ENCODE measurements at regions not wholly inside any gene's neighbourhood (a gene's known extent, or its start where the extent isn't known, plus 50 kb on each side); places are given as distances from the start of the nearest gene placed in this dataset.
"Not testable (repeated sequence)": the region's sequence is repeated elsewhere in the genome, so short reads cannot be mapped to it uniquely, and the experiment has no call there.

DNA sequence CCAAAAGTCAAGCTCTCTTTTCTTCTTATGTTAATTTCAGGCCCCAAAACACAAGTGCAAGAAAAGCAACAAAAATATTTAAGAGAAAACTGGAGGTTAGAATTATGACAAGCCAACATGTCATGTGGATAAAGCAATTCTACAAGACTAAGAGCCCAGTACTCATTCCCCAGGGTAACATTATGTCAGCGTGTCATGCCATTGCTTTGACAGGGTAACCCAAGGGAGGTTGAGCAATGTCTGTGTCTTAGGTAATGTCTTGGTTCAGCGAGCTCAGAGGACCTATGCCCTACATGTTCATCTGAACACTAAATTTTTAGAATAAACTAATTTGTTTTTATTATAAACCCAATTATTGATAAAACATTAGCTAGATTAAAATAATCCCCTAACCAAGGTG lies 173.2 kb upstream of the ZNF804A start:
- no peak for DNase-seq (ENCODE audit: low read depth)

DNA sequence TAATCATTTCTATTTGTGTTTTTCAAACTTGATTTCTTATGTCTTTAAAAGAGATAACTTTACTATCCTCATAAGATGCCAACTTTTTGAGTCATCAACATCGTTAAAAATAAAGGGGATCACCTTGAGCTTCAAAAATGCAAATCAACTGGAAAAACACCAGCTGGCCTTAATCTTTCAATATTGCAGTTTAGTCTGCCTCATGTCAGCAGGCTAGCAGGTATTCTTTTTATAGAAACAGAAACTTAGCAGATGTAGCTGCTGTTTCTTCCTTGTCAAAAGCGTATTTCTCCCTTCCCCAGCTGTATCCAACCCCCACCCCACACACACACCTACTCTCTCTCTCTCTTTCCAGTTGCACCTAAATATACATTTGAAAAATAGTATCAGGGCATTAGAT lies 154.1 kb upstream of the ZNF804A start:
- DNase-seq (ENCODE audit: low read depth), result no peak

DNA sequence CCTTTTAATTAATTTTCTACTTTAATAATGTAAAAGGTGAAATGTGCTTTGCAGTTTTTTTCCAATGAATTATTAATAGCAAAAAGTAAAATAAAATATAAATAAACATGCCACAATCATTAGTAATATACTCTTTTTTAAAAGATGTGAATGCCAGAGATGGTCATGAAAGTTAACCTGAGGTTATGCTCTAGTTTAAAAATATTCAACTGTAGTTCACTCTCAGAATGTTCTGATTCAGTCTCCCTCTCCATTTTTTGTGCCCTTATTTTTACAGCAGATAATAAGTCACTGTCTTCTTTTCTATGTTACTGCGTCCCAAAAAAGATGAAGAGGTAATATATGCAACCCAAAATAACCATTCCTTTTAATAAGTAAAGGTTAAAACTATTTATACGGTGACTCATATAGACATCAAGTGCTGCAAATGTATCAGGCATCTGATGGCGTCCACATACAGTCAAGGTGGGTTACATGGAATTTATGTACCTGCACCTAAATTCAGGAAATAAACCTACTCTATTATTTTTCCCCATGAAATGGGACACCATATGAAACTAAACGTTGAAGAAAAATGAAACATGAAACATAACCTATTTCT lies 153.6 kb upstream of the ZNF804A start:
- no peak for DNase-seq (ENCODE audit: low read depth)

DNA sequence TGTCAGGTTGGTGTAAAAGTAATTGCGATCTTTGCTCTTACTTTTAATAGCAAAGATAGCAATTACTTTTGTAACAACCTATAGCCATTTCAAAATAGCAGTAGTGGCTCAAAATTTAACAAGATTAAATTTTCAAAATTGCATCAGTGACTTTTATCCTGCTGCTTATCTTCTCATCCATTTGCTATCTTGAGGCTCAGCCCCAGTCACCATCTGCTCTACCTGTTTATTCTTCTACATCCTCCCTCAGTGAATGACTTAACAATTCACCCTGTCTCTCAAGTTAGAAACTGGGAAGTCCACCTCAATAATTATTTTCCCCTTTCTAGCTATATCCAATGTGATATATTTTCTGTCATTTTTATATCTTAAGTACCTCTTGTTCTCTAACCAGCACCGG lies 148.6 kb upstream of the ZNF804A start:
- DNase-seq (ENCODE audit: low read depth), result no peak

DNA sequence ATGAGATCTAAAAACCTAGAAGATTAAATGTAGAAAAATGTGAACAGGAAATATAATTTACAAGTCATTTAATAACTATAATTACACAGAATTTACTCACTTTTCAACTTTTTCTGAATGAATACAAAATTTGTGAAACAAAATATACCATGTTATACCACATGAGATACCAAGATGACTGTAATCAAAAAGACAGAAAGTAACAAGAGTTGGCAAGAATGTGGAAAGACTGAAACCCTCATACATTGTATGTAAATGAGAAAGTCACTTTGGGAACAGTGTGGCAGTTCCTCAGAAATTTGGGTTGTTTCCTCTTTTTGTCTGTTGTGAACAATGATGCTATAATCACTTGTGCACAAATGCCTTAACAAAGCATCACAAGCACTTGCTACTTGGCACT lies 145.4 kb upstream of the ZNF804A start:
- DNase-seq (ENCODE audit: low read depth), result no peak

DNA sequence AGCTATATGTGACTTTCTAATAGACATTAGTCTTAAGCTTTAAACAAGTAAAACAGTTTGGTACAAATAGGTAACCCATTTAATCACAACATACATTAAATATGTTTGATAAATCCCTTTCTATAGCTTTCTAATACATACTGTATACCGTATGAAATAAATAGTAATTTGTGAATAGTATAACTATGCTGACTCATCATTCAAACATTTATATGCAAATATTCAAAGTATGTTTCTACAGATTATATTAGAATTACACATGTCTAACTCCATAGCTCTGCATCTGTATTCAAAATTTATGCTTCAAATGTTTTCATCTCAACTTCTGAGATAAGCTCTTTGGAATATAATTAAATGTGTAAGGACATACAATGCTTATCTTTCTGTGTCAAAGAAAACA lies 142.7 kb upstream of the ZNF804A start:
- DNase-seq (ENCODE audit: low read depth), result no peak

DNA sequence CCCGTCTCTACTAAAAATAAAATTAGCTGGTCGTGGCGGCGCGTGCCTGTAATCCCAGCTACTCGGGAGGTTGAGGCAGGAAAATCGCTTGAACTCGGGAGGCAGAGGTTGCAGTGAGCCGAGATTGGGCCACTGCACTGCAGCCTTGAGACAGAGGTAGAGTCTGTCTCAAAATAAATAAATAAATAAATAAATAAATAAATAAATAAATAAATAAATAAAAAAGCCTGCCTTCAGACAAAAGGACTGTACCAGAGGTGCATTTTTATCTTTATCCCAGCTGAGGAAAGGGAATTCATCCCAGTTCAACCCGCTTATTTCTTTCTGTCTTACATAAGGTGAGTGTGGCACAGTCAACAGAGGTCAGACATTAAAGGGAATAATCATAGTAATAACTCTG lies 141.6 kb upstream of the ZNF804A start:
- not testable (repeated sequence) for DNase-seq (ENCODE audit: low read depth)

DNA sequence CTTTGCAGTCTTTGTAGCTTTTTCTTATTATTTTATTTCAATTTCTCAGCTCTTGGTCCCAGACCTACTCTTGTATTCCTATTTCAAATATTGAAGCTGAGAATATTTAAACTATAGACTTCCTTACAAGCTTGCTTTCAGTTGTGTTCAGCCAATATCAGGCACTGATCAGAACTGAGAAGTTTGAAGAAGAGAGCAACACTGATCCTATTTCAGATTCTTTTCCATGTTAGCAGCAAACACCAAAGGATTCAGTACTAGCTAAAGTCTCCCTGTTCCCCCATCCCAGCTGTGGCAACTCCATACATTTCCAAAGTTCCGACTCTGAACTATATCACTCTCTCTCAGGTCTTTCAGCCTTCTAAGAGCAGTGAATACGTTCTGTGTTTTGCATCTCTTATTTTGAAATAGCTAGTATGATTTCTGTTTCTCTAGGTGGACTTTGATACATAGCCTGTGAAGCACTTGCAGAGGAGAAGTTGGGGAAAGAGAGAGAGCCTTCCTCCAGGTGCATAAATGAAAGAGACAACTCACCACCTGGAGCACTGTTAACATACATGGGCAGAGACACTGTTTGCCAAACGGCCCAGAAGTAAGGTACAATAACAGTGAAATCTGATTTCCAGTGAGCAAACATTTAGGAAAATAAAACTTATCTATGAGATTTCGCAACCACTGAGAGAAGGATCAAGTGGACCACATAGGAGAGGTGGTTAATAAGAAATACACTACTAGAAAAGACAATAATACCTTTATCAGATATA lies 135.0 kb upstream of the ZNF804A start:
- DNase-seq (ENCODE audit: low read depth), result no peak

DNA sequence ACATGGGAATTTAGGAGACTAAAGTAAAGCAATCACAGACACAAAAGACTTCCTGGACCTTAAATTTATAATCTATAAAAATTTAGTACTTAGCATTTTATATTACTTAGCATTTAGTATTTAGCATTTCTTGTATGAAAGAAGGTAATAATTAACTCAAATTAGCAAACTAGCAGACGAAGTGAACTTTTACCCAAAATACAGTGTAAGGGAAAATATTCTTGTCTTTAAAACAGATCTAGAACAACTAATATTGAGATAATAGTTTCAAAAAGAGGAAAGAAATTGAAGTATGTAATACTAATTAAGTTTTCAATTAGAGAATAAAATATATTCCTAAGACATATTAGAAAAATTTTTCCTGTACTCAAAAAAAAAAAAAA lies 134.5 kb upstream of the ZNF804A start:
- DNase-seq (ENCODE audit: low read depth), result no peak

DNA sequence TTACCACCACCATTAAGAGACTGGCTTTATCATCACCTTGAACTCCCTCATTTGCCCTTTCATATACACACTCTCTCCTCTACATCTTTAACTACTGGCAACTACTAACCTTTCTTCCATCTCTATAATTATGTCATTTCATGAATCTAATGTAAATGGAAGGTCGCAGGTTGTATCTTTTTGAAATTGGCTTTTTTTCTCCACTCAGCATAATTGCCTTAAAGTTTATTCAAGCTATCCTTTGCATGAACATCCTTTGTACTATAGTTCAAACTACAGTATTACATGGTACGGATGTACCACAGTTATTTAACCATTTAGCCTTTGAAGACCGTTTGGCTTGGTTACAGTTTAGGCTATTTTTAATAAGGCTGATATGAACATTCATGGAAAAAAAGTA lies 129.5 kb upstream of the ZNF804A start:
- DNase-seq (ENCODE audit: low read depth), result no peak

DNA sequence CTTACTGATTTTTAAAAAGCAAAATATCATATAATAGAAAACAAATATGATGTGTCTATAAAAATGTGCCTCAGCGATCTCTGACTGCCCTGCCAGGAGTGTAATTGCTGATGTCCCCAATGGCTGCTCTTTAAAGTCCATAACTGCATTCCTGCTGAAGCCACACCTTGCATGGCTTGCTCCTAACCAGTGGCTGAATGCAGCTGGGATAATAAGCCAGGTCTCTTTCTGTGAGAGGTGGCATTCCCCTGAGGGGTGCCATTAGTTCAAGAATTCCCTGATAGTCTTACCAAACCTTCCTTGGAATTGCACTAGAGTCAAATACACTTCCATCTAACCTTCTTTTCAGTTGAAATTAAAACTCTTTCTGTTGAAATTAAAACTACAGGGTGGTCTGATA lies 125.8 kb upstream of the ZNF804A start:
- DNase-seq (ENCODE audit: low read depth), result no peak

DNA sequence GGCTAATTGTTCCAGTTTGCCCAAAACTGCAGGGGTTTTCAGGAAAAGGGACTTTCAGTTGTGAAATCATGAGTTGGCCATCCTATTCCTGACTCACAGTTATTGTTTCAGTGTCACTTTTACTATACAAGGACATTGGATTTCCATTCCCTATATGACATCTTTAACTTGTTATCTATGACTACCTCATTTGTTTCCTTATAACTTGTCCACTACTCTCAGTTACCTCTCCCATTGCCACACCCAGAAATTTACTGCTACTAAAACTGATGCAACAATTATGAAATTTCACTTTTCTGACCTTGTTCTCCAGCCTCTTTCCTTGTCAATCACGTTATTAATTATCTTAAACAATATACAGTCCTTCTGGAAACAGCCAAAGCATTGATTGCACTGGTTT lies 116.5 kb upstream of the ZNF804A start:
- no peak for DNase-seq (ENCODE audit: low read depth)

DNA sequence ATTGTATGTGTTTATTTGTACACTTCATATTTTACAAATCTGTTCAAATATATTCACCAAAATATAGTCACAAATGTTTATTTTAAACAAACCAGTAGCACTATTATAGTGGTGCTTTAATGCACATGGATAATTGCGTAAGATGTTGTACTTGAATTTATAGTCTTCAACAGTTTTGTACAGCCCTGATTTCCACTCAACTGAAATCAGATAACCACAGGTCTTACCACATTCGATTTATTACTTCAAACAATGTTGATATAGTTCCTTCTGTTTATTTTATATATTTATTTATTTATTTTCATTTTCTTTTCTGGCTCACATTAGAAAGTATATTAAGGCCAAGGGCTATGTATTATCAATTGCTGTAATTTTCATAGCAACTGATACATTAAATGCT lies 99.4 kb upstream of the ZNF804A start:
- DNase-seq (ENCODE audit: low read depth), result no peak

DNA sequence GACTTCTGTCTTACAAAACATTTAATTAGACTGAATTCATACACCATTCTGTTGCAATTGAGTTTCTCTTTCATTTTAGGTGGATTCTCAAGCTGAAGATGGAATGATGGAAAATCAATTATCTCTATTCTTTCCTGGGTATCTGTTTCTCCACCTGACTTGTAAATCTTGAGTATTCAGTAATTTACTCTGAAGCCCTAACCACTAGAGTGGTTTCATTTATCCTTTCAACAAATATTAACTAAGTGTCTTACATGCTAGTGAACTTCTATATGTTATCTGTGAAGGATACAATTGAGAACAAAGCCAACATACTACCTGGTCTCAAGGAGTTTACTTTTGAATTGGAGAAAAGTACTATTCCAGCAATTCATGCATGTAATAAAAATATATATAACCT lies 94.1 kb upstream of the ZNF804A start:
- DNase-seq (ENCODE audit: low read depth), result no peak

DNA sequence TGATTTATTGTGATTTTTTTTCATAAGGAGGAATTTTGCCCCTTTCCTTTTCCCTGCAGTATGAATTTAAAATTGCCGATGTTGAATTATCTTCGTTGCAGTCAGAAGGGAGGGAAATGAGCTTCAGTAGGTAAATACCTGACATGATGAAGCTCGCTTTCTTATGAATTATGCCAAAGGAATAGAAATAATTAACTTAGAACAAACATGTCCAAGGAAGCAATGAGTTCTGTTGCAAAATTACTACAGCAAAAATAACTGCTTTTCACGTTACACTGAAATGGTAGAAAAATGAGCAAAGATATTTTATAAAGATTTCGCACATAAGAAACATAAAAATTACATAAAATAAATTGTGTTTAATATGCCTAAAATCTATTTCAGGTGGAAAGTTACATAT lies 91.1 kb upstream of the ZNF804A start:
- DNase-seq (ENCODE audit: low read depth), result no peak

DNA sequence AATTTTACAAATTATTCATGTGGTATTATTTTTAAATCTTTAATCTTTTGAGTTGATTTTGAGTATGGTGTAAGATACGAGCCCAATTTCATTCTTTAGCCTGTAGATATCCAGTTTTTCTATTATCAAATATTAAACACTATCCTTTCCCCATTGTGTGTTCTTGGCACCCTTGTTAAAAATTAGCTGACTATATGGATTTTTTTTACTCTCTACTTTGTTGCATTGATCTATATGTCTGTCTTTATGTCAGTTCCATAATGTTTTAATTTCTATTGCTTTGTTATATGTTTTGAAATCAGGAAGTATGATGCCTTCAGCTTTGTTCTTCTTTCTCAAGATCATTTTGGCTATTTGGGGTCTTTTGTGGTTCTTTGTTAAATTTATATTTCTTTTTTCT lies 80.9 kb upstream of the ZNF804A start:
- no peak for DNase-seq (ENCODE audit: low read depth)

DNA sequence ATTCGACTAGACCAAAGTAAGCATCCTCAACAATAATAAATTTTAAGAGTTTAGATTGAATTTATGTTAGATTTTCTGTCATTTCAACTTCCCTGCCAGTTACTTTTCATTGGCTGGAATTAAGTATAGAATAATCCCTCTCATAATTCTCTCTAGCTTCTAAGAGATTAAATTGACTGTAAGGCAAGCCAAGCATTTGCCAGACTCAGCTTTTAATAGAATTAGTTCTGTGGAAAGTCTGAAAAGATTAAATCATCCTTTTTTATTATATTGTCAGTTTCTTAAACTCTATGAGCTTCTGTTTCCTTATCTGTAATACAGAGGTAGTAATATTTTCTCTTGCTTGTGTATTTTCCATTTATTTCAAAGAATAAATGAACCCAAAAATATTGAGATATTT lies 77.9 kb upstream of the ZNF804A start:
- DNase-seq (ENCODE audit: low read depth), result no peak

DNA sequence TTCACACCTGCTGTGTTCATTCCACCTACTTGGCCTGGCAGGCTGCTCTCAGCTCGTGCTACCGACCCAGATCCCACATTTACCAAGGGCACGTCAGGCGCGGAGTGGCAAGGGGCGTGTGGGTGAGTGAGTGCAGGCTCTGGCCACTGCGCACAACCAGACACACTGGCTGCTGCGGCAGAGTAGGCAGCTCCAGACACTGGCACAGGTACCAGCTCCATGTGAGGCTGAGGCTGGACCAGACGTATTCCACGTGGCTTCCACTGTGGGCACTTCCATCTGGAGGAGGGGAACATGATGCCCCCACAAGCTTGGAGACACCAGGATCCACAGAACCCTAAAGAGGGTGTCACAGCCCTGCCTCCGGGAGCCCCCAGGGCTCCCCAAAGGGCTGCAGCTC lies 74.6 kb upstream of the ZNF804A start:
- DNase-seq (ENCODE audit: low read depth), result no peak

DNA sequence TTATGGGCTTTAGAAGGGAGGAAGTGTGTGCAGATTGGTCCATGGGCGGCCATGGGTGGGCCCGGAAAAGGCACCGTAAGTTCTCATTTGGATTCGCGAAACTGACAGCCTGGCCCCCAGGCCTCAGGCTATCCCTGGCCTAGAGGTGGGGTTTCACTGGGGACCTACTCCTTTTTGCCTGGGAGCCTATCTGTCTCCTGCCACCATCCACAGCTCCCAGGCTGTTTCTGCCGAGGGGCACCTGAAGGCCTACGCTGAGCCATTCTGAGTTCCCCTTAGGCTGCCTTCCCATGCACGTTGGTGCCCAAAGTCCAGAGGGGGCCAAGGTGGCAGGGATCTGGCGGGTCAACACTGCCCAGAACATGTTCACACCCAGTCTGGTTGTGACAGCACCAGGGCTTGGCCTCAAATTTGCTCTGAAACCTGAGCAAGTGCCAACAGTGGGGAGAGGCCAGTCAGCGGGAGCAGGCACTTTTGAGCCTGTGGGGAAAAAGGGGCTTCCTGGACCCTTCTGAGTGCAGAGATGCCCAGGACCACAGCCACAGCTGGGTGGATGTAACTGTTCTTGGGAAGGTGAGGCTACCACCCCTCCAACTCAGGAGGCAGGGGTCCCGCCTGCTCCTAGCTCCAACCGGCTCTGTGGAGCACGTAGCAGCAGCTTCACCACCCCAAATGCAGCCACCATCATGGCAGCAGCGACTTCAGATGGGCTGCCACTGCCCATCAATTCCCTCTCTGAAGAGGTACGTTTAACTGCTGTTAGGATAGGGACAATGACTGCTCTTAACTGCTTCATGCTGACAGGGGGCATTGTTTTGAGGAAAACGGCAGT lies 73.6 kb upstream of the ZNF804A start:
- no peak for DNase-seq (ENCODE audit: low read depth)

DNA sequence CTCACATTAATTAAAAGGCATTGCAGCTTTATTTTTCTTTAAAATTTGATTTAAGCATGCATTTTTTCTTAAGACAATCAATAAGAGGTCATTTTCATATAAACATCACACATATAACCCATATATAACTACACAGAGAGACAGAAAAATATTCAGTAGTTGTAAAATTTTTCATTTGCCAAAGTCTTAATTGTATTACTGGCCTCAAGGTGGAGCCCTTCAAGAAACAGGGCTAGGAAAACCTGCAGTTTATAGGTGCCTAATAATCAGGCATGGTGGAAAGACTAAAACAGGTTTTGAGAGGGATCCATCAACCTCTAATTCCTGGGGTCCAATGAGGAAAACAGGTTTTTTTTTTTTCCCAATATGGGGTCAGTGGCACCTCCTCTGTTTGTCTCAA lies 71.3 kb upstream of the ZNF804A start:
- DNase-seq (ENCODE audit: low read depth), result no peak

DNA sequence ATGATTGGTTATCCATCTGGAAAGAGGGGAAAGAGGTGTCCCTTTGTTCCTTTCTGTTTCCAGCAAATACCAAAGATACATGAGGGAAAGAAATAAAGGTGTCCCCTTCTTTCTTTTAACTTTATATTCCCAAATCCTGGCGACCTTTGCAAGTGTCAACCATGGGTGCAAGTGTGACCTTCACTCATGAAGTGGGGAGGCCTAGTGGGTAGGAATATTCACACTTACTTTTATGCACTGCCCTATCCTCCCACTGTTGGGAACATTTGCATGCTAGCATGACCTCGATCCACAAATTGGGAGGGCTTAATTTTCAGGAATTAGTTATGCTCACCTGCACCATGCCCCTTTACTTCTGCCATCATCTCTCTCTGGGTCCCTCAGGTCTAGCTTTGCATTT lies 70.2 kb upstream of the ZNF804A start:
- DNase-seq (ENCODE audit: low read depth), result no peak

DNA sequence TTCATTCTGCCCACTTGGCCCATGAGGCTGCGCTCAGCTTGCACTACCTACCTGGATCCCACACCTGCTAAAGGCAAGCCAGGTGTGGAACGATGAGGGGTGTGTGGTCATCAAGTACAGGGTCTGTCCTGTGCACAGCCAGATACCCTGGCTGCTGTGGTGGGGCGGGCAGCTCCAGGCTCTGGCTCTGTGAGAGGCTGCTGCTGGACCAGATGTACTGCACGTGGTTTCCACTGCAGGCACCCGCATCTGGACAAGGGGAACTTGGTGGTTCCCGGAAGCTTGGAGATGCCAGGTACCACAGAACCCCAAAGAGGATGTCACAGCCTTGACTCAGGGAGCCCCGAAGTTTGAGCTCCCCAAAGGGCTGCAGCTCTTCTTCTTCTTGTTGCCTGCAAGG lies 68.1 kb upstream of the ZNF804A start:
- no peak for DNase-seq (ENCODE audit: low read depth)

DNA sequence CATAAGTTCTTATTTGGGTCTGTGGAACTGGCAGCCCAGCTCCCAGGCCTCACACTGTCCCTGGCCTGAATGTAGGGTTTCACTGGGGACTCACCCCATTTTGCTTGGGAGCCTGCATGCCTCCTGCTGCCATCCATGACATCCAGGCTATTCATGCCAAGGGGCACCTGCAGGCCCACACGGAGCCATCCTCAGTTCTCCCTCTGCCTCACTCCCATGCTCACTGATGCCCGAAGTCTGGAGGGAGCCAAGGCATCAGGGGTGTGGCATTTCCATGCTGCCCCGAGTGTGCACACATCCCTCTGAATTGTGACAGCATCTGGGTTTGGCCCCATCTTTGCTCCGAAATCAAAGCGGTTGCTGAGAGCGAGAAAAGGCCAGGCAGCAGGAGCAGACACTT lies 67.4 kb upstream of the ZNF804A start:
- DNase-seq (ENCODE audit: low read depth), result no peak

Data from M059J (cell line).